ENCODE measurements at regions not wholly inside any gene's neighbourhood (a gene's known extent, or its start where the extent isn't known, plus 50 kb on each side); places are given as distances from the start of the nearest gene placed in this dataset.

GRCh38 chr2:128879161-128879560, 560.5 kb upstream of the HS6ST1 start:
- no peaks in the 10 kb centered on the region for H3K9me3 ChIP-seq (ENCODE audit: insufficient read depth, low read depth)

GRCh38 chr2:128894896-128895295, 576.2 kb upstream of the HS6ST1 start:
- no peak overlapping the region for H2AFZ ChIP-seq
- intact Hi-C loops (cut with micrococcal nuclease; ENCODE audit: unreplicated experiment), result no loop called here
- H3F3A ChIP-seq (ENCODE audit: insufficient read depth, low read depth), result no peaks in the 10 kb centered on the region
- no peak overlapping the region for H3K4me3 ChIP-seq
- no peaks in the 10 kb centered on the region for H3K9me2 ChIP-seq (ENCODE audit: insufficient read depth)
- no peaks in the 10 kb centered on the region for H4K20me1 ChIP-seq (ENCODE audit: insufficient read depth)
- ChIA-PET CTCF (no interaction called here), POLR2A (ENCODE audit: unreplicated experiment) (no interaction called here)
- no peak for DNase-seq
- no peaks in the 10 kb centered on the region for H3K4me1 ChIP-seq (replicated peaks; ENCODE audit: insufficient read depth)
- peaks cover 3% of the 10 kb centered on the region; the same call in 1 of the 2 replicates for H3K27me3 ChIP-seq (ENCODE audit: insufficient read depth, low read depth)
- H3K36me3 ChIP-seq (ENCODE audit: low read depth), result no peaks in the 10 kb centered on the region
- TF ChIP-seq EZH2 (IDR thresholded peaks at IDR 0.05; ENCODE audit: low read depth), result no peak
- no peak overlapping the region for H3K27ac ChIP-seq
- BruUV-seq (replicated peaks), result no TSS peak
- H3K9me3 ChIP-seq (ENCODE audit: insufficient read depth, low read depth), result no peaks in the 10 kb centered on the region
- no peak overlapping the region for H3K4me2 ChIP-seq
- H3K79me2 ChIP-seq (ENCODE audit: low read depth), result no peaks in the 10 kb centered on the region

More at GRCh38 chr2:128879161-128879560, 560.5 kb upstream of the HS6ST1 start:
- ChIA-PET POLR2A (ENCODE audit: unreplicated experiment) (no interaction called here), CTCF (no interaction called here)
- Histone ChIP-seq H3K4me1 (replicated peaks; ENCODE audit: insufficient read depth) (no peaks in the 10 kb centered on the region), H3K36me3 (ENCODE audit: low read depth) (no peaks in the 10 kb centered on the region), H3K79me2 (ENCODE audit: low read depth) (no peaks in the 10 kb centered on the region), H3K4me2 (no peak overlapping the region), H3K9me2 (ENCODE audit: insufficient read depth) (no peaks in the 10 kb centered on the region), H3F3A (ENCODE audit: insufficient read depth, low read depth) (no peaks in the 10 kb centered on the region), H2AFZ (no peak overlapping the region), H3K27me3 (ENCODE audit: insufficient read depth, low read depth) (peaks cover 13% of the 10 kb centered on the region), H3K27ac (no peak overlapping the region), H4K20me1 (ENCODE audit: insufficient read depth) (no peaks in the 10 kb centered on the region), H3K4me3 (no peak overlapping the region)
- TF ChIP-seq CTCF (conservative IDR thresholded peaks at IDR 0.05) (no peak), EZH2 (IDR thresholded peaks at IDR 0.05; ENCODE audit: low read depth) (no peak)
- no TSS peak for BruUV-seq (replicated peaks)
- DNase-seq, result no peak
- intact Hi-C loops (cut with micrococcal nuclease; ENCODE audit: unreplicated experiment), result no loop called here

GRCh38 chr2:128901572-128902391, 583.1 kb upstream of the HS6ST1 start:
- Histone ChIP-seq H3K27me3 (ENCODE audit: insufficient read depth, low read depth) (peaks cover 38% of the 10 kb centered on the region), H3K4me1 (replicated peaks; ENCODE audit: insufficient read depth) (no peaks in the 10 kb centered on the region), H3K36me3 (ENCODE audit: low read depth) (no peaks in the 10 kb centered on the region), H3K79me2 (ENCODE audit: low read depth) (no peaks in the 10 kb centered on the region), H4K20me1 (ENCODE audit: insufficient read depth) (no peaks in the 10 kb centered on the region), H3K9me3 (ENCODE audit: insufficient read depth, low read depth) (no peaks in the 10 kb centered on the region), H3F3A (ENCODE audit: insufficient read depth, low read depth) (no peaks in the 10 kb centered on the region), H3K4me3 (no peak overlapping the region), H3K4me2 (no peak overlapping the region), H3K27ac (no peak overlapping the region), H2AFZ (no peak overlapping the region), H3K9me2 (ENCODE audit: insufficient read depth) (no peaks in the 10 kb centered on the region)
- TF ChIP-seq CTCF (conservative IDR thresholded peaks at IDR 0.05) (no peak), EZH2 (IDR thresholded peaks at IDR 0.05; ENCODE audit: low read depth) (no peak)
- DNase-seq, result no peak
- POLR2A ChIA-PET (ENCODE audit: unreplicated experiment), result interaction anchor here (0.6 kb wide), 1 partner anchor 203 kb away, joined by 5 read pairs; no protein-coding TSS in a partner anchor
- CTCF ChIA-PET, result no interaction called here
- no TSS peak for BruUV-seq (replicated peaks)
- intact Hi-C loops (cut with micrococcal nuclease; ENCODE audit: unreplicated experiment), result no loop called here
